SK-N-SH (cell line): ENCODE measurements at regions not wholly inside any gene's neighbourhood (a gene's known extent, or its start where the extent isn't known, plus 50 kb on each side); places are given as distances from the start of the nearest gene placed in this dataset.

ENCODE experiments used
- CTCF ChIA-PET: fragments of 300-600, 350-600 bp; formaldehyde crosslinking; extraction: SDS; loops from one replicate; lab custom pipeline; 2021; lab: Yijun Ruan, JAX
- POLR2A ChIA-PET: fragments of 350-600 bp; sonication (Branson Sonifier 250); formaldehyde crosslinking; extraction: SDS; loops from one replicate; lab custom pipeline; 2020; ENCODE audit warnings: antibody characterized with exemption, inconsistent platforms; lab: Yijun Ruan, JAX
- DNase-seq: peaks from one replicate; pipeline ENCODE4 v3.0.0; 2012
- H2AFZ ChIP-seq: fragments of 200-600 bp; sonication (generic); 2 replicates; pipeline ENCODE4 v1.8.1; 2016; ENCODE audit warnings: antibody characterized with exemption, mild to moderate bottlenecking, low read depth
- H3F3A ChIP-seq: fragments of 200-600 bp; sonication (generic); replicated peaks from 2 replicates; pipeline ENCODE3; 2016; ENCODE audit warnings: antibody characterized with exemption, mild to moderate bottlenecking; ENCODE audit not compliant: insufficient read depth
- H3K27ac ChIP-seq, 2 experiments: fragments of 200-500 bp in 1 of 2; fragments of 200-600 bp in 1 of 2; sonication (Bioruptor generic) in 1 of 2; sonication (generic), shearing (Covaris generic) in 1 of 2; 2 replicates each; pipeline versions ENCODE4 v1.5.1 to v1.6.1; 2014 to 2016; ENCODE audit warnings: low read depth in 2 of 2, inconsistent platforms in 1 of 2, low read length in 1 of 2, mild to moderate bottlenecking in 1 of 2, mixed read lengths in 1 of 2
- H3K27me3 ChIP-seq: fragments of 200-600 bp; sonication (generic), shearing (Covaris generic); 2 replicates; pipeline ENCODE4 v1.6.1; 2016; ENCODE audit warnings: mixed run types; ENCODE audit not compliant: insufficient read depth
- H3K36me3 ChIP-seq, 2 experiments: fragments of 200-500 bp in 1 of 2; fragments of 200-600 bp in 1 of 2; sonication (Bioruptor generic) in 1 of 2; sonication (generic) in 1 of 2; replicated peaks in 1 of 2; 2 replicates each; pipeline versions ENCODE3 to v1.5.1; 2014 to 2016; ENCODE audit warnings: low read length in 1 of 2, mild to moderate bottlenecking in 1 of 2; ENCODE audit not compliant: insufficient read depth in 2 of 2, control insufficient read depth in 1 of 2
- H3K4me1 ChIP-seq, 2 experiments: fragments of 200-500 bp in 1 of 2; fragments of 200-600 bp in 1 of 2; sonication (Bioruptor generic) in 1 of 2; sonication (generic), shearing (Covaris generic) in 1 of 2; 2 replicates each; pipeline versions ENCODE4 v1.5.1 to v1.6.1; 2014 to 2016; ENCODE audit warnings: low read depth in 1 of 2, low read length in 1 of 2, mixed run types in 1 of 2; ENCODE audit not compliant: insufficient read depth in 2 of 2, control insufficient read depth in 1 of 2
- H3K4me2 ChIP-seq: fragments of 200-600 bp; sonication (generic), shearing (Covaris generic); 2 replicates; pipeline ENCODE4 v1.6.1; 2017; ENCODE audit warnings: mixed run types
- H3K4me3 ChIP-seq, 2 experiments: fragments of 200-500 bp in 1 of 2; fragments of 200-600 bp in 1 of 2; sonication (Bioruptor generic) in 1 of 2; sonication (generic), shearing (Covaris generic) in 1 of 2; 2 replicates each; pipeline versions ENCODE4 v1.5.1 to v1.8.1; 2014 to 2016; ENCODE audit warnings: low read depth in 2 of 2, inconsistent platforms in 1 of 2, low read length in 1 of 2, mild to moderate bottlenecking in 1 of 2, mixed read lengths in 1 of 2, moderate library complexity in 1 of 2
- H3K79me2 ChIP-seq: fragments of 200-600 bp; sonication (generic); 2 replicates; pipeline ENCODE4 v1.8.1; 2017; ENCODE audit warnings: mild to moderate bottlenecking; ENCODE audit not compliant: insufficient read depth
- H3K9ac ChIP-seq: fragments of 200-600 bp; sonication (generic); 2 replicates; pipeline ENCODE4 v1.6.1; 2017; ENCODE audit warnings: mixed run types
- H3K9me2 ChIP-seq: fragments of 200-600 bp; sonication (generic); 2 replicates; pipeline ENCODE4 v1.6.1; 2017; ENCODE audit warnings: mixed run types
- H3K9me3 ChIP-seq: fragments of 200-600 bp; sonication (generic); 2 replicates; pipeline ENCODE4 v1.6.1; 2017; ENCODE audit warnings: mixed run types, mild to moderate bottlenecking, moderate library complexity
- H4K20me1 ChIP-seq: fragments of 200-600 bp; sonication (generic); 2 replicates; pipeline ENCODE4 v1.6.1; 2017; ENCODE audit warnings: mild to moderate bottlenecking, mixed run types; ENCODE audit not compliant: insufficient read depth
- ELF1 ChIP-seq: IDR thresholded peaks from 2 replicates; pipeline ENCODE4 v1.4.0; 2012
- EP300 ChIP-seq, 2 experiments: IDR thresholded peaks; 2 replicates each; pipeline versions ENCODE4 v1.4.0 to v1.6.1; 2012; ENCODE audit warnings: borderline replicate concordance in 1 of 2, low read depth in 1 of 2, low read length in 1 of 2
- EZH2phosphoT487 ChIP-seq: fragments of 200-600 bp; sonication (generic); IDR thresholded peaks from 2 replicates; pipeline ENCODE4 v1.6.1; 2017; ENCODE audit warnings: low read depth, mixed run types, mild to moderate bottlenecking, antibody characterized with exemption, moderate library complexity, borderline replicate concordance
- IRF3 ChIP-seq: fragments of 150-350 bp; IDR thresholded peaks from 2 replicates; pipeline ENCODE4 v1.6.1; 2016; ENCODE audit warnings: mild to moderate bottlenecking, low read depth, low read length
- JUND ChIP-seq: IDR thresholded peaks from 2 replicates; pipeline ENCODE4 v1.4.0; 2012
- MXI1 ChIP-seq: IDR thresholded peaks from 2 replicates; pipeline ENCODE4 v1.6.1; 2012; ENCODE audit warnings: mild to moderate bottlenecking, low read depth, low read length, improper control_type of control experiment
- PBX3 ChIP-seq: IDR thresholded peaks from 2 replicates; pipeline ENCODE4; 2012
- POLR2AphosphoS5 ChIP-seq: IDR thresholded peaks from 2 replicates; pipeline ENCODE4 v1.6.1; 2012; ENCODE audit warnings: low read depth, low read length
- RCOR1 ChIP-seq: fragments of 150-350 bp; IDR thresholded peaks from 2 replicates; pipeline ENCODE4 v1.6.1; 2017; ENCODE audit warnings: antibody characterized with exemption, low read length
- REST ChIP-seq: IDR thresholded peaks from 2 replicates; pipeline ENCODE4 v1.6.1; 2012; ENCODE audit warnings: mild to moderate bottlenecking, low read depth, low read length, moderate library complexity
- RXRA ChIP-seq: IDR thresholded peaks from 2 replicates; pipeline ENCODE4 v1.4.0; 2012; ENCODE audit warnings: low read depth, mild to moderate bottlenecking, borderline replicate concordance
- SMC3 ChIP-seq: IDR thresholded peaks from 2 replicates; pipeline ENCODE4 v1.6.1; 2012; ENCODE audit warnings: low read depth, low read length, improper control_type of control experiment
- TAF1 ChIP-seq: IDR thresholded peaks from 2 replicates; pipeline ENCODE4 v1.6.1; 2012; ENCODE audit warnings: low read depth, mild to moderate bottlenecking, low read length, moderate library complexity, borderline replicate concordance
- TEAD4 ChIP-seq: IDR thresholded peaks from 2 replicates; pipeline ENCODE4 v1.4.0; 2012; ENCODE audit warnings: mild to moderate bottlenecking, borderline replicate concordance; ENCODE audit not compliant: insufficient read depth
- YY1 ChIP-seq: IDR thresholded peaks from 2 replicates; pipeline ENCODE4 v1.4.0; 2012; ENCODE audit warnings: low read depth, mild to moderate bottlenecking
- ZBTB33 ChIP-seq: IDR thresholded peaks from 2 replicates; pipeline ENCODE4 v1.4.0; 2012; ENCODE audit warnings: low read depth, borderline replicate concordance
- WGBS: methylation state at CpG from one replicate; pipeline ENCODE4 v1.1.6; 2017; ENCODE audit warnings: low lambda C conversion rate; 5-methylcytosine and 5-hydroxymethylcytosine counted together
- TF ChIP-seq, protein P1 (sequence below): IDR thresholded peaks from 2 replicates; pipeline ENCODE4 v1.4.0; 2012; ENCODE audit warnings: low read depth, borderline replicate concordance

DNA sequence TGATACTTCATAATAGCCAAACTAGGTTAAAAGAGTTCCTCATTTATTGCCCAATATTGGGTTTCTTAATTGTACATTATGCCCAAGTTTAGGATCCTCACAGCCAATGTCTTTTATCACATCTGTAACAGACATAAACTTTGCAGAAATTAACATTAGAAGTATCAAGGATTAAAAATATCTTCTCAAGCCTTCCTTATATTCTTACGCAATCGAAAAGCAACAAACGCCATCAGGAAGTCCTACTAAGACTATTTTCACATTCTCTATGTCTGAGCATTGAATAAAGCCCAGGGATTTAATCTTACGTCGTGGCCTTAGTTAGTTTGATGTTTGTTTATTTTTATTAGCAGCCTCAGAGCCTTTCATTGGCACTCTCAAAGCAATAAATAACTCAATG lies 1660.4 kb upstream of the MIR17HG start:
- no peak overlapping the region for H3K27ac ChIP-seq
- 56% methylated on average over 5 of the region's 5 CpGs for WGBS
- no peaks in the 10 kb centered on the region for H3K9me2 ChIP-seq
- no peaks in the 10 kb centered on the region for H3K36me3 ChIP-seq
- no peaks in the 10 kb centered on the region for H3K79me2 ChIP-seq
- TF ChIP-seq YY1, result no peak
- TF ChIP-seq ELF1, result no peak
- no peak for TF ChIP-seq JUND
- TF ChIP-seq POLR2AphosphoS5, result no peak
- no peak for TF ChIP-seq RCOR1
- TF ChIP-seq PBX3, result no peak
- TF ChIP-seq IRF3, result no peak
- no peak for TF ChIP-seq TEAD4
- TF ChIP-seq EZH2phosphoT487, result no peak
- TF ChIP-seq EP300 (IDR thresholded peaks at IDR 0.05; ENCODE audit: borderline replicate concordance in 1 of 2, low read depth in 1 of 2, low read length in 1 of 2), result no peak
- no peak for TF ChIP-seq REST
- no peaks in the 10 kb centered on the region for H3F3A ChIP-seq
- no peak for DNase-seq
- H3K27me3 ChIP-seq, result no peaks in the 10 kb centered on the region
- no peak overlapping the region for H3K4me2 ChIP-seq
- ChIA-PET POLR2A (interaction anchor here (0.6 kb wide), 1 partner anchor 524 kb away, joined by 3 read pairs; no protein-coding TSS in a partner anchor), CTCF (interaction anchor here (0.5 to 3.2 kb wide), 2 partner anchors 8 to 1881 kb away, joined by 3 to 19 read pairs; no protein-coding TSS in a partner anchor)
- no peak overlapping the region for H3K4me3 ChIP-seq
- H3K9me3 ChIP-seq, result no peaks in the 10 kb centered on the region
- H2AFZ ChIP-seq, result no peak overlapping the region
- H4K20me1 ChIP-seq, result no peaks in the 10 kb centered on the region
- no peak overlapping the region for H3K9ac ChIP-seq
- no peaks in the 10 kb centered on the region; a peak in 2 of 4 replicates for H3K4me1 ChIP-seq

- no peaks in the 10 kb centered on the region for H3K36me3 ChIP-seq
- H3K9ac ChIP-seq, result no peak overlapping the region
- DNase-seq, result no peak
- ChIA-PET CTCF (interaction anchor here (0.7 kb wide), 1 partner anchor 126 kb away, joined by 3 read pairs; no protein-coding TSS in a partner anchor), POLR2A (no interaction called here)
- H4K20me1 ChIP-seq, result no peaks in the 10 kb centered on the region
- no CpG with 5 or more reads among the region's 3 CpGs for WGBS
- H3K4me3 ChIP-seq, result no peak overlapping the region
- H3K79me2 ChIP-seq, result no peaks in the 10 kb centered on the region
- no peaks in the 10 kb centered on the region for H3F3A ChIP-seq
- no peaks in the 10 kb centered on the region for H3K9me3 ChIP-seq
- no peak overlapping the region for H3K27ac ChIP-seq
- H3K4me2 ChIP-seq, result no peak overlapping the region
- no peaks in the 10 kb centered on the region for H3K27me3 ChIP-seq
- H3K9me2 ChIP-seq, result no peaks in the 10 kb centered on the region
- H2AFZ ChIP-seq, result no peak overlapping the region
- peaks cover 0 to 2% of the 10 kb centered on the region in 2 experiments; a peak in 3 of 4 replicates for H3K4me1 ChIP-seq
- TF ChIP-seq, protein P1, sequence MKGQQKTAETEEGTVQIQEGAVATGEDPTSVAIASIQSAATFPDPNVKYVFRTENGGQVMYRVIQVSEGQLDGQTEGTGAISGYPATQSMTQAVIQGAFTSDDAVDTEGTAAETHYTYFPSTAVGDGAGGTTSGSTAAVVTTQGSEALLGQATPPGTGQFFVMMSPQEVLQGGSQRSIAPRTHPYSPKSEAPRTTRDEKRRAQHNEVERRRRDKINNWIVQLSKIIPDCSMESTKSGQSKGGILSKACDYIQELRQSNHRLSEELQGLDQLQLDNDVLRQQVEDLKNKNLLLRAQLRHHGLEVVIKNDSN, result no peak
- TF ChIP-seq YY1, result no peak
- no peak for TF ChIP-seq ZBTB33
- no peak for TF ChIP-seq TEAD4
- TF ChIP-seq SMC3, result no peak
- TF ChIP-seq MXI1, result no peak
- no peak for TF ChIP-seq TAF1
- no peak for TF ChIP-seq RXRA
These were observed 1658.6 kb upstream of the MIR17HG start for GRCh38 chr13:89688918-89689317.
